Heart right ventricle (tissue), 16 donors: ENCODE measurements at regions not wholly inside any gene's neighbourhood (a gene's known extent, or its start where the extent isn't known, plus 50 kb on each side); places are given as distances from the start of the nearest gene placed in this dataset.

ENCODE experiments used
- ATAC-seq, 8 donors: fragments of 200-7000 bp; cut with Tn5 transposase; one replicate each; pipeline ENCODE4 v1.9.1; 2020; ENCODE audit warnings: mild to moderate bottlenecking in 8 of 8, moderate library complexity in 8 of 8, moderate number of reproducible peaks in 1 of 8
- DNase-seq, 2 donors: peaks; one replicate each; pipeline ENCODE4 v3.0.0-alpha.2; 2020
- H3K27ac ChIP-seq, 10 donors: fragments of 200-600 bp; sonication (generic) in 2 of 10; one replicate each; pipeline versions ENCODE4 v1.5.0 to v1.8.0; 2020 to 2022; ENCODE audit warnings: mild to moderate bottlenecking in 3 of 10
- H3K27me3 ChIP-seq, 7 donors: fragments of 200-600 bp; one replicate each; pipeline ENCODE4 v1.8.0; 2021 to 2022; ENCODE audit warnings: mild to moderate bottlenecking in 2 of 7
- H3K36me3 ChIP-seq, 9 donors: fragments of 200-600 bp; sonication (generic) in 1 of 9; one replicate each; pipeline versions ENCODE4 v1.5.0 to v1.8.0; 2020 to 2022; ENCODE audit warnings: mild to moderate bottlenecking in 2 of 9
- H3K4me1 ChIP-seq, 9 donors: fragments of 200-600 bp; sonication (generic) in 1 of 9; one replicate each; pipeline versions ENCODE4 v1.5.0 to v1.8.0; 2020 to 2022; ENCODE audit warnings: mild to moderate bottlenecking in 4 of 9
- H3K4me3 ChIP-seq, 10 donors: fragments of 200-600 bp; sonication (generic) in 2 of 10; one replicate each; pipeline versions ENCODE4 v1.5.0 to v1.8.0; 2020 to 2022; ENCODE audit warnings: mild to moderate bottlenecking in 7 of 10, moderate library complexity in 2 of 10
- H3K9me3 ChIP-seq, 11 donors: fragments of 200-600 bp in 10 of 11; sonication (generic) in 2 of 11; one replicate each; pipeline versions ENCODE4 v1.5.0 to v1.8.0; 2013 to 2022; ENCODE audit warnings: mild to moderate bottlenecking in 2 of 11, control low read depth in 1 of 11, moderate library complexity in 1 of 11
- CTCF ChIP-seq, 9 donors: fragments of 200-600 bp; sonication (generic) in 2 of 9; IDR thresholded peaks; one replicate each; pipeline versions ENCODE4 v1.5.0 to v1.8.0; 2021 to 2022; ENCODE audit warnings: antibody characterized with exemption in 9 of 9, mild to moderate bottlenecking in 5 of 9, moderate library complexity in 1 of 9
- WGBS, 2 donors: extraction: QIAGEN DNeasy Blood & Tissue Kit; methylation state at CpG; one replicate each; pipeline ENCODE4 v1.1.7; 2013; ENCODE audit warnings: inconsistent platforms in 1 of 2; 5-methylcytosine and 5-hydroxymethylcytosine counted together
- intact Hi-C, 10 donors: fragments of 100-400 bp; cut with DNase I; formaldehyde crosslinking; loops; one replicate each; pipeline versions ENCODE4 v1.11.1 to v1.14.2; 2022
- donor health status: Arrhythmogenic right ventricular cardiomyopathy.
- donor health status: ischemic (EF 13 %, LVEDD 7.1; RV severe dilation, severe dysfunction).
- donor health status: healthy with polysubstance abuse.
- donor health status: DM: no; HTN: yes; CAD: no.
- donor health status: DM: no; HTN: no; CAD: no.
- donor health status: ischemic (EF 25% LVEDD 6.9; RV normal size, moderate dysfunction).
- donor health status: ischemic (EF 25% LVEDD 5.7; RV mildly dilated, moderate dysfunction).
- donor health status: healthy.
- donor health status: DM: yes; HTN: yes; CAD: no.
- donor health status: Ischemic cardiomyopathy.
- donor health status: ischemic (EF 35%, LVEDD 5.7; RV mildly dilated, moderate dysfunction).
- donor health status: nonischemic (EF 11% LVEDD 7.7; RV severe dilation, severe dysfunction).
- donor health status: DM: yes; HTN: yes; CAD: no.
- donor health status: PGD.
- donor health status: ischemic (EF 29% LVEDD 5.4; RV normal size, mild dysfunction).
- donor health status: nonischemic (EF 23%, LVEDD 6.1; RV moderate dilation, normal function).

- no peaks in the 10 kb centered on the region for H3K9me3 ChIP-seq
- H3K36me3 ChIP-seq, result no peaks in the 10 kb centered on the region
- H3K4me3 ChIP-seq, result no peak overlapping the region
- WGBS, 2 donors, result 63 to 82% methylated on average over 8 of the region's 8 CpGs
- peaks cover 0 to 43% (median 23%) of the 10 kb centered on the region in 7 donors for H3K27me3 ChIP-seq
- no peak for TF ChIP-seq CTCF (IDR thresholded peaks at IDR 0.05)
- intact Hi-C loops, result loop anchor here in 1 of 10 donors (5.0 kb wide), 1 partner anchor 1008 kb away; no protein-coding TSS in a partner anchor
- no peak for DNase-seq
- H3K27ac ChIP-seq, result no peak overlapping the region
- ATAC-seq, result no peak
- H3K4me1 ChIP-seq, result no peaks in the 10 kb centered on the region
Measured at GRCh38 chr22:47384977-47385376, 622.5 kb downstream of the TBC1D22A start.

- no peak for ATAC-seq
- H3K4me3 ChIP-seq, result no peak overlapping the region
- WGBS, 2 donors, result 71 to 81% methylated on average over 7 of the region's 7 CpGs
- DNase-seq, result no peak
- H3K36me3 ChIP-seq, result no peaks in the 10 kb centered on the region
- no peaks in the 10 kb centered on the region for H3K9me3 ChIP-seq
- no peak for TF ChIP-seq CTCF (IDR thresholded peaks at IDR 0.05)
- peaks cover 0 to 42% (median 23%) of the 10 kb centered on the region in 7 donors for H3K27me3 ChIP-seq
- no peaks in the 10 kb centered on the region for H3K4me1 ChIP-seq
- intact Hi-C loops, result loop anchor here in 1 of 10 donors (5.0 kb wide), 1 partner anchor 1005 kb away; no protein-coding TSS in a partner anchor
- H3K27ac ChIP-seq, result no peak overlapping the region
Measured at GRCh38 chr22:47382164-47382890, 619.9 kb downstream of the TBC1D22A start.

GRCh38 chr22:47381240-47381639, 618.8 kb downstream of the TBC1D22A start:
- Histone ChIP-seq H3K36me3 (no peaks in the 10 kb centered on the region), H3K27ac (no peak overlapping the region), H3K4me1 (no peaks in the 10 kb centered on the region), H3K27me3 (peaks cover 0 to 39% (median 19%) of the 10 kb centered on the region in 7 donors), H3K4me3 (no peak overlapping the region), H3K9me3 (no peaks in the 10 kb centered on the region)
- TF ChIP-seq CTCF (IDR thresholded peaks at IDR 0.05), result no peak
- intact Hi-C loops, result loop anchor here in 1 of 10 donors (5.0 kb wide), 1 partner anchor 1004 kb away; no protein-coding TSS in a partner anchor
- WGBS, 2 donors, result 86 to 91% methylated on average over 12 to 14 of the region's 14 CpGs
- ATAC-seq, result no peak
- no peak for DNase-seq

GRCh38 chr22:47380692-47381091, 618.2 kb downstream of the TBC1D22A start:
- Histone ChIP-seq H3K4me1 (no peaks in the 10 kb centered on the region), H3K4me3 (no peak overlapping the region), H3K27me3 (peaks cover 0 to 41% (median 19%) of the 10 kb centered on the region in 7 donors), H3K27ac (no peak overlapping the region), H3K9me3 (no peaks in the 10 kb centered on the region), H3K36me3 (no peaks in the 10 kb centered on the region)
- ATAC-seq, result no peak
- no peak for DNase-seq
- no peak for TF ChIP-seq CTCF (IDR thresholded peaks at IDR 0.05)
- intact Hi-C loops, result loop anchor here in 1 of 10 donors (5.0 kb wide), 1 partner anchor 1003 kb away; no protein-coding TSS in a partner anchor
- WGBS, 2 donors, result 82 to 84% methylated on average over 5 of the region's 5 CpGs
